ENCODE measurements at regions not wholly inside any gene's neighbourhood (a gene's known extent, or its start where the extent isn't known, plus 50 kb on each side); places are given as distances from the start of the nearest gene placed in this dataset.

DNA sequence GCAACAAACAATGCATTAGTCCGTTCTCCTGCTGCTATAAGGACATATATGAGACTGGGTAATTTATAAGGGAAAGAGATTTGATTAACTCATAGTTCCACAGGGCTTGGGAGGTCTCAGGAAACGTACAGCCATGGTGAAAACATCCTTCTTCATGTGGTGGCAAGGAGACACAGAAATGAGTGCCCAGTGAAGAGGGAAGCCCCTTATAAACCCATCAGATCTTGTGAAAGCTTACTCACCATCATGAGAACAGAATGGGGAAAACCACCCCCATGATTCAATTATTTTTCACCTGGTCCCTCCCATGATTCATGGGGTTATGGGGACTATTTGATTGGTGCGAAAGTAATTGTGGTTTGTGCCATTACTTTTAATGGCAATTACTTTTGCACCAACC lies 655.8 kb upstream of the SEMA6A start:
- TF ChIP-seq, protein P1, sequence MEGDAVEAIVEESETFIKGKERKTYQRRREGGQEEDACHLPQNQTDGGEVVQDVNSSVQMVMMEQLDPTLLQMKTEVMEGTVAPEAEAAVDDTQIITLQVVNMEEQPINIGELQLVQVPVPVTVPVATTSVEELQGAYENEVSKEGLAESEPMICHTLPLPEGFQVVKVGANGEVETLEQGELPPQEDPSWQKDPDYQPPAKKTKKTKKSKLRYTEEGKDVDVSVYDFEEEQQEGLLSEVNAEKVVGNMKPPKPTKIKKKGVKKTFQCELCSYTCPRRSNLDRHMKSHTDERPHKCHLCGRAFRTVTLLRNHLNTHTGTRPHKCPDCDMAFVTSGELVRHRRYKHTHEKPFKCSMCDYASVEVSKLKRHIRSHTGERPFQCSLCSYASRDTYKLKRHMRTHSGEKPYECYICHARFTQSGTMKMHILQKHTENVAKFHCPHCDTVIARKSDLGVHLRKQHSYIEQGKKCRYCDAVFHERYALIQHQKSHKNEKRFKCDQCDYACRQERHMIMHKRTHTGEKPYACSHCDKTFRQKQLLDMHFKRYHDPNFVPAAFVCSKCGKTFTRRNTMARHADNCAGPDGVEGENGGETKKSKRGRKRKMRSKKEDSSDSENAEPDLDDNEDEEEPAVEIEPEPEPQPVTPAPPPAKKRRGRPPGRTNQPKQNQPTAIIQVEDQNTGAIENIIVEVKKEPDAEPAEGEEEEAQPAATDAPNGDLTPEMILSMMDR (IDR thresholded peaks at IDR 0.05), result no peak
- no peak for TF ChIP-seq POLR2A (IDR thresholded peaks at IDR 0.05)
